NCI-H1930 (cell line): ENCODE measurements at regions not wholly inside any gene's neighbourhood (a gene's known extent, or its start where the extent isn't known, plus 50 kb on each side); places are given as distances from the start of the nearest gene placed in this dataset.

ENCODE experiments used
- DNase-seq, 2 experiments: peaks; one replicate each; lab custom pipeline; 2025; lab: John Stamatoyannopoulos, UW

- no peak for DNase-seq
These were observed 470.9 kb upstream of the SPHKAP start for GRCh38 chr2:228652366-228652765.

- no peak for DNase-seq
These were observed 468.4 kb upstream of the SPHKAP start for GRCh38 chr2:228649876-228650275.

GRCh38 chr2:228649447-228649846, 468.0 kb upstream of the SPHKAP start:
- no peak for DNase-seq

- no peak for DNase-seq
These were observed 467.1 kb upstream of the SPHKAP start for GRCh38 chr2:228648541-228648940.

- DNase-seq = no peak
These were observed 464.6 kb upstream of the SPHKAP start for GRCh38 chr2:228646061-228646460.

GRCh38 chr2:228644199-228644598, 462.7 kb upstream of the SPHKAP start:
- no peak for DNase-seq

- DNase-seq = no peak
These were observed 461.4 kb upstream of the SPHKAP start for GRCh38 chr2:228642861-228643260.

GRCh38 chr2:228630786-228631185, 449.3 kb upstream of the SPHKAP start:
- DNase-seq = no peak

- DNase-seq = no peak
These were observed 447.8 kb upstream of the SPHKAP start for GRCh38 chr2:228629251-228629650.

GRCh38 chr2:228628682-228629081, 447.2 kb upstream of the SPHKAP start:
- DNase-seq = no peak

- no peak for DNase-seq
These were observed 446.0 kb upstream of the SPHKAP start for GRCh38 chr2:228627510-228627909.

GRCh38 chr2:228625481-228625880, 444.0 kb upstream of the SPHKAP start:
- DNase-seq = no peak

- DNase-seq = no peak
These were observed 443.2 kb upstream of the SPHKAP start for GRCh38 chr2:228624733-228625132.

GRCh38 chr2:228615496-228615895, 434.0 kb upstream of the SPHKAP start:
- no peak for DNase-seq

GRCh38 chr2:228614741-228615140, 433.3 kb upstream of the SPHKAP start:
- DNase-seq = no peak

- DNase-seq = no peak
These were observed 431.8 kb upstream of the SPHKAP start for GRCh38 chr2:228613133-228613850.

GRCh38 chr2:228611171-228611570, 429.7 kb upstream of the SPHKAP start:
- no peak for DNase-seq

- no peak for DNase-seq
These were observed 420.8 kb upstream of the SPHKAP start for GRCh38 chr2:228602288-228602687.

GRCh38 chr2:228600265-228600664, 418.8 kb upstream of the SPHKAP start:
- DNase-seq = no peak

GRCh38 chr2:228599781-228600180, 418.3 kb upstream of the SPHKAP start:
- no peak for DNase-seq

- no peak for DNase-seq
These were observed 417.8 kb upstream of the SPHKAP start for GRCh38 chr2:228599297-228599696.

- no peak for DNase-seq
These were observed 415.5 kb upstream of the SPHKAP start for GRCh38 chr2:228597032-228597431.

- no peak for DNase-seq
These were observed 412.5 kb upstream of the SPHKAP start for GRCh38 chr2:228594012-228594411.

GRCh38 chr2:228592925-228593324, 411.4 kb upstream of the SPHKAP start:
- no peak for DNase-seq
